Heart right ventricle (tissue), 16 donors: ENCODE measurements at regions not wholly inside any gene's neighbourhood (a gene's known extent, or its start where the extent isn't known, plus 50 kb on each side); places are given as distances from the start of the nearest gene placed in this dataset.

Source experiments
- ATAC-seq, 8 donors: fragments of 200-7000 bp; cut with Tn5 transposase; one replicate each; pipeline ENCODE4 v1.9.1; 2020; ENCODE audit warnings: mild to moderate bottlenecking in 8 of 8, moderate library complexity in 8 of 8, moderate number of reproducible peaks in 1 of 8
- DNase-seq, 2 donors: peaks; one replicate each; pipeline ENCODE4 v3.0.0-alpha.2; 2020
- H3K27ac ChIP-seq, 10 donors: fragments of 200-600 bp; sonication (generic) in 2 of 10; one replicate each; pipeline versions ENCODE4 v1.5.0 to v1.8.0; 2020 to 2022; ENCODE audit warnings: mild to moderate bottlenecking in 3 of 10
- H3K27me3 ChIP-seq, 7 donors: fragments of 200-600 bp; one replicate each; pipeline ENCODE4 v1.8.0; 2021 to 2022; ENCODE audit warnings: mild to moderate bottlenecking in 2 of 7
- H3K36me3 ChIP-seq, 9 donors: fragments of 200-600 bp; sonication (generic) in 1 of 9; one replicate each; pipeline versions ENCODE4 v1.5.0 to v1.8.0; 2020 to 2022; ENCODE audit warnings: mild to moderate bottlenecking in 2 of 9
- H3K4me1 ChIP-seq, 9 donors: fragments of 200-600 bp; sonication (generic) in 1 of 9; one replicate each; pipeline versions ENCODE4 v1.5.0 to v1.8.0; 2020 to 2022; ENCODE audit warnings: mild to moderate bottlenecking in 4 of 9
- H3K4me3 ChIP-seq, 10 donors: fragments of 200-600 bp; sonication (generic) in 2 of 10; one replicate each; pipeline versions ENCODE4 v1.5.0 to v1.8.0; 2020 to 2022; ENCODE audit warnings: mild to moderate bottlenecking in 7 of 10, moderate library complexity in 2 of 10
- H3K9me3 ChIP-seq, 11 donors: fragments of 200-600 bp in 10 of 11; sonication (generic) in 2 of 11; one replicate each; pipeline versions ENCODE4 v1.5.0 to v1.8.0; 2013 to 2022; ENCODE audit warnings: mild to moderate bottlenecking in 2 of 11, control low read depth in 1 of 11, moderate library complexity in 1 of 11
- CTCF ChIP-seq, 9 donors: fragments of 200-600 bp; sonication (generic) in 2 of 9; IDR thresholded peaks; one replicate each; pipeline versions ENCODE4 v1.5.0 to v1.8.0; 2021 to 2022; ENCODE audit warnings: antibody characterized with exemption in 9 of 9, mild to moderate bottlenecking in 5 of 9, moderate library complexity in 1 of 9
- WGBS, 2 donors: extraction: QIAGEN DNeasy Blood & Tissue Kit; methylation state at CpG; one replicate each; pipeline ENCODE4 v1.1.7; 2013; ENCODE audit warnings: inconsistent platforms in 1 of 2; 5-methylcytosine and 5-hydroxymethylcytosine counted together
- intact Hi-C, 10 donors: fragments of 100-400 bp; cut with DNase I; formaldehyde crosslinking; loops; one replicate each; pipeline versions ENCODE4 v1.11.1 to v1.14.2; 2022
- donor health status: Arrhythmogenic right ventricular cardiomyopathy.
- donor health status: ischemic (EF 13 %, LVEDD 7.1; RV severe dilation, severe dysfunction).
- donor health status: healthy with polysubstance abuse.
- donor health status: DM: no; HTN: yes; CAD: no.
- donor health status: DM: no; HTN: no; CAD: no.
- donor health status: ischemic (EF 25% LVEDD 6.9; RV normal size, moderate dysfunction).
- donor health status: ischemic (EF 25% LVEDD 5.7; RV mildly dilated, moderate dysfunction).
- donor health status: healthy.
- donor health status: DM: yes; HTN: yes; CAD: no.
- donor health status: Ischemic cardiomyopathy.
- donor health status: ischemic (EF 35%, LVEDD 5.7; RV mildly dilated, moderate dysfunction).
- donor health status: nonischemic (EF 11% LVEDD 7.7; RV severe dilation, severe dysfunction).
- donor health status: DM: yes; HTN: yes; CAD: no.
- donor health status: PGD.
- donor health status: ischemic (EF 29% LVEDD 5.4; RV normal size, mild dysfunction).
- donor health status: nonischemic (EF 23%, LVEDD 6.1; RV moderate dilation, normal function).

- no peak overlapping the region for H3K27ac ChIP-seq
- DNase-seq, result no peak
- no peaks in the 10 kb centered on the region for H3K4me1 ChIP-seq
- no peak for ATAC-seq
- 47 to 71% methylated on average over 2 of the region's 2 CpGs for WGBS, 2 donors
- no peak for TF ChIP-seq CTCF (IDR thresholded peaks at IDR 0.05)
- no peak overlapping the region for H3K4me3 ChIP-seq
- intact Hi-C loops, result no loop called here
- no peaks in the 10 kb centered on the region for H3K27me3 ChIP-seq
- H3K36me3 ChIP-seq, result no peaks in the 10 kb centered on the region
- no peaks in the 10 kb centered on the region for H3K9me3 ChIP-seq
Measured at GRCh38 chr6:19327241-19327640, 509.9 kb upstream of the ID4 start.

- Histone ChIP-seq H3K36me3 (no peaks in the 10 kb centered on the region), H3K4me3 (no peak overlapping the region), H3K27ac (no peak overlapping the region), H3K4me1 (no peaks in the 10 kb centered on the region), H3K27me3 (no peaks in the 10 kb centered on the region), H3K9me3 (no peaks in the 10 kb centered on the region)
- no peak for TF ChIP-seq CTCF (IDR thresholded peaks at IDR 0.05)
- intact Hi-C loops, result no loop called here
- WGBS, 2 donors, result 41% methylated on average over 8 of the region's 8 CpGs
- DNase-seq (no peak), ATAC-seq (no peak)
Measured at GRCh38 chr6:19327661-19328060, 509.5 kb upstream of the ID4 start.

GRCh38 chr6:19329078-19329477 is 508.1 kb upstream of the ID4 start:
- H3K9me3 ChIP-seq, result no peaks in the 10 kb centered on the region
- no peaks in the 10 kb centered on the region for H3K36me3 ChIP-seq
- intact Hi-C loops, result no loop called here
- H3K4me1 ChIP-seq, result no peaks in the 10 kb centered on the region
- no peak for ATAC-seq
- no peak overlapping the region for H3K4me3 ChIP-seq
- no peak for DNase-seq
- H3K27me3 ChIP-seq, result no peaks in the 10 kb centered on the region
- H3K27ac ChIP-seq, result no peak overlapping the region
- no peak for TF ChIP-seq CTCF (IDR thresholded peaks at IDR 0.05)
- WGBS, 2 donors, result 85 to 92% methylated on average over 4 of the region's 4 CpGs

GRCh38 chr6:19331089-19331488 is 506.1 kb upstream of the ID4 start:
- H3K36me3 ChIP-seq, result no peaks in the 10 kb centered on the region
- intact Hi-C loops, result no loop called here
- H3K4me3 ChIP-seq, result no peak overlapping the region
- no peak overlapping the region for H3K27ac ChIP-seq
- DNase-seq, result no peak
- H3K4me1 ChIP-seq, result no peaks in the 10 kb centered on the region
- no peak for ATAC-seq
- WGBS, 2 donors, result 71 to 83% methylated on average over 3 of the region's 3 CpGs
- no peak for TF ChIP-seq CTCF (IDR thresholded peaks at IDR 0.05)
- H3K9me3 ChIP-seq, result no peaks in the 10 kb centered on the region
- no peaks in the 10 kb centered on the region for H3K27me3 ChIP-seq
